ENCODE measurements at regions not wholly inside any gene's neighbourhood (a gene's known extent, or its start where the extent isn't known, plus 50 kb on each side); places are given as distances from the start of the nearest gene placed in this dataset.
"Not testable (repeated sequence)": the region's sequence is repeated elsewhere in the genome, so short reads cannot be mapped to it uniquely, and the experiment has no call there.

DNA sequence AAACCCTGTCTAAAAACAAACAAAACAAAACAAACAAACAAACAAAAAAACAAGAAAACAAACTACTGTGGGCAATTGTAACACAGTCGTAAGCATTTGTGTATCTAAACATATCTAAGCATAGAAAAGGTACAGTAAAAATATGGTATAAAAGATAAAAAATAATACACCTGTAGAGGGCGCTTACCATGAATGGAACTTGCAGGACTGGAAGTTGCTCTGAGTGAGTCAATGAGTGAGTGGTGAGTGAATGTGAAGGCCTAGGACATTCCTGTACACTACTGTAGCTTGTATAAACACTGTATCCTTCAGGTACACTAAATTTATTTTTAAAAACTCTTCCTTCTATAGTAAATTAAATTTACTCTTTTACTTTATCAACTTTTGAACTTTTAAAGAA, 332.0 kb downstream of the ZNF248 start:
- not testable (repeated sequence) for H2AFZ ChIP-seq (ENCODE audit: low read length); H3K9ac ChIP-seq (ENCODE audit: low read length); H3K4me1 ChIP-seq (ENCODE audit: low read length); H3K9me2 ChIP-seq (replicated peaks; ENCODE audit: insufficient read depth, low read length); H3K4me3 ChIP-seq (ENCODE audit: low read length); H3K4me2 ChIP-seq (ENCODE audit: low read depth, low read length); H4K20me1 ChIP-seq (ENCODE audit: insufficient read depth, low read length); H3K27ac ChIP-seq (ENCODE audit: low read length); DNase-seq; H3K36me3 ChIP-seq (replicated peaks; ENCODE audit: insufficient read depth, low read length); H3K27me3 ChIP-seq (replicated peaks; ENCODE audit: insufficient read depth, low read length); H3K9me3 ChIP-seq (replicated peaks; ENCODE audit: insufficient read depth, low read length); H3F3A ChIP-seq (ENCODE audit: insufficient read depth, low read length); H3K79me2 ChIP-seq (ENCODE audit: low read length)
- TF ChIP-seq, protein P1, sequence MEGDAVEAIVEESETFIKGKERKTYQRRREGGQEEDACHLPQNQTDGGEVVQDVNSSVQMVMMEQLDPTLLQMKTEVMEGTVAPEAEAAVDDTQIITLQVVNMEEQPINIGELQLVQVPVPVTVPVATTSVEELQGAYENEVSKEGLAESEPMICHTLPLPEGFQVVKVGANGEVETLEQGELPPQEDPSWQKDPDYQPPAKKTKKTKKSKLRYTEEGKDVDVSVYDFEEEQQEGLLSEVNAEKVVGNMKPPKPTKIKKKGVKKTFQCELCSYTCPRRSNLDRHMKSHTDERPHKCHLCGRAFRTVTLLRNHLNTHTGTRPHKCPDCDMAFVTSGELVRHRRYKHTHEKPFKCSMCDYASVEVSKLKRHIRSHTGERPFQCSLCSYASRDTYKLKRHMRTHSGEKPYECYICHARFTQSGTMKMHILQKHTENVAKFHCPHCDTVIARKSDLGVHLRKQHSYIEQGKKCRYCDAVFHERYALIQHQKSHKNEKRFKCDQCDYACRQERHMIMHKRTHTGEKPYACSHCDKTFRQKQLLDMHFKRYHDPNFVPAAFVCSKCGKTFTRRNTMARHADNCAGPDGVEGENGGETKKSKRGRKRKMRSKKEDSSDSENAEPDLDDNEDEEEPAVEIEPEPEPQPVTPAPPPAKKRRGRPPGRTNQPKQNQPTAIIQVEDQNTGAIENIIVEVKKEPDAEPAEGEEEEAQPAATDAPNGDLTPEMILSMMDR (IDR thresholded peaks at IDR 0.05; ENCODE audit: low read length): 0 out of 2 replicates have a peak, but pooled peaks have one; percentile 6

DNA sequence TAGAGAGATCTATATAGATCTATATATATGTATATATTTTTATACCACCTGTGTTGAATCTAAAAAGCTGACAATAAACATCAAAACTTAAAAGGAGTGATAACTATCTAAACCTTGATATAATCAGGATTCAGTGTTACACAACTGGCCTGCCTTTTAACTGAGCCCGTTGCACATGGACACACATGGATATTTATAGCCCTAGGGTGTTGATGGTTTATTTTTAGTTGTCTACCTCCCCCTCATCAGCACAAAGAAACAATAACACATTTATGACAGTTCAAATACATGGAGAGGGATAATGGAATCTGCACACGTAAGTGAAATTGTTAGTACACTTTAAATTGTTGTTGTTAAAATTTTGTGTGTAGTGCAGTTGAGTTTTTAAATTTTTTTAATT, 336.9 kb downstream of the ZNF248 start:
- H3K4me3 ChIP-seq (ENCODE audit: low read length): no peak overlapping the region
- no peak overlapping the region for H3K9ac ChIP-seq (ENCODE audit: low read length)
- H3K9me3 ChIP-seq (replicated peaks; ENCODE audit: insufficient read depth, low read length): no peaks in the 10 kb centered on the region
- no peak overlapping the region for H3K27ac ChIP-seq (ENCODE audit: low read length)
- no peak overlapping the region for H2AFZ ChIP-seq (ENCODE audit: low read length)
- H3K4me1 ChIP-seq (ENCODE audit: low read length): no peaks in the 10 kb centered on the region
- no peaks in the 10 kb centered on the region for H3K79me2 ChIP-seq (ENCODE audit: low read length)
- TF ChIP-seq EZH2phosphoT487 (IDR thresholded peaks at IDR 0.05; ENCODE audit: low read length) (no peak), EZH2 (optimal IDR thresholded peaks at IDR 0.05; ENCODE audit: low read depth, low read length) (no peak)
- TF ChIP-seq, protein P1 (IDR thresholded peaks at IDR 0.05; ENCODE audit: low read length): no peak
- no peak for DNase-seq
- H4K20me1 ChIP-seq (ENCODE audit: insufficient read depth, low read length): no peaks in the 10 kb centered on the region
- no peaks in the 10 kb centered on the region for H3F3A ChIP-seq (ENCODE audit: insufficient read depth, low read length)
- no peak overlapping the region for H3K4me2 ChIP-seq (ENCODE audit: low read depth, low read length)
- H3K27me3 ChIP-seq (replicated peaks; ENCODE audit: insufficient read depth, low read length): no peaks in the 10 kb centered on the region
- H3K9me2 ChIP-seq (replicated peaks; ENCODE audit: insufficient read depth, low read length): no peaks in the 10 kb centered on the region
- no peaks in the 10 kb centered on the region for H3K36me3 ChIP-seq (replicated peaks; ENCODE audit: insufficient read depth, low read length)

- H3K27ac ChIP-seq (ENCODE audit: low read length); H3K9ac ChIP-seq (ENCODE audit: low read length); H3K79me2 ChIP-seq (ENCODE audit: low read length); DNase-seq; H2AFZ ChIP-seq (ENCODE audit: low read length); H3K27me3 ChIP-seq (replicated peaks; ENCODE audit: insufficient read depth, low read length); H3K4me3 ChIP-seq (ENCODE audit: low read length); H3K4me1 ChIP-seq (ENCODE audit: low read length); H3K9me3 ChIP-seq (replicated peaks; ENCODE audit: insufficient read depth, low read length); H4K20me1 ChIP-seq (ENCODE audit: insufficient read depth, low read length); H3K4me2 ChIP-seq (ENCODE audit: low read depth, low read length); H3K36me3 ChIP-seq (replicated peaks; ENCODE audit: insufficient read depth, low read length); H3F3A ChIP-seq (ENCODE audit: insufficient read depth, low read length); H3K9me2 ChIP-seq (replicated peaks; ENCODE audit: insufficient read depth, low read length): not testable (repeated sequence)
These were observed 346.9 kb downstream of the ZNF248 start for GRCh38 chr10:37510520-37510919.

GRCh38 chr10:37496061-37496460, 361.3 kb downstream of the ZNF248 start:
- H3K9me2 ChIP-seq (replicated peaks; ENCODE audit: insufficient read depth, low read length): no peaks in the 10 kb centered on the region

More at GRCh38 chr10:37496061-37496460, 361.3 kb downstream of the ZNF248 start:
- Histone ChIP-seq H3K36me3 (replicated peaks; ENCODE audit: insufficient read depth, low read length) (no peaks in the 10 kb centered on the region), H3K4me2 (ENCODE audit: low read depth, low read length) (no peak overlapping the region), H3K9me3 (replicated peaks; ENCODE audit: insufficient read depth, low read length) (no peaks in the 10 kb centered on the region), H3K27ac (ENCODE audit: low read length) (no peak overlapping the region), H3K9ac (ENCODE audit: low read length) (no peak overlapping the region), H3K4me3 (ENCODE audit: low read length) (no peak overlapping the region), H3F3A (ENCODE audit: insufficient read depth, low read length) (no peaks in the 10 kb centered on the region), H3K79me2 (ENCODE audit: low read length) (no peaks in the 10 kb centered on the region), H4K20me1 (ENCODE audit: insufficient read depth, low read length) (no peaks in the 10 kb centered on the region), H3K4me1 (ENCODE audit: low read length) (no peaks in the 10 kb centered on the region), H2AFZ (ENCODE audit: low read length) (no peak overlapping the region), H3K27me3 (replicated peaks; ENCODE audit: insufficient read depth, low read length) (no peaks in the 10 kb centered on the region)
- TF ChIP-seq, protein P1 (IDR thresholded peaks at IDR 0.05; ENCODE audit: low read length): no peak
- TF ChIP-seq EZH2 (optimal IDR thresholded peaks at IDR 0.05; ENCODE audit: low read depth, low read length) (no peak), EZH2phosphoT487 (IDR thresholded peaks at IDR 0.05; ENCODE audit: low read length) (no peak)
- no peak for DNase-seq

Data from MM.1S (cell line).